Kidney (tissue), 13 donors: ENCODE measurements at regions not wholly inside any gene's neighbourhood (a gene's known extent, or its start where the extent isn't known, plus 50 kb on each side); places are given as distances from the start of the nearest gene placed in this dataset.
A peak's percentile ranks its signal among the peaks of the same experiment; 100 is the strongest.

Experiments
- DNase-seq, 5 donors: peaks; one replicate each; pipeline ENCODE4 v3.0.0-alpha.2; 2013 to 2020
- FAIRE-seq: peaks from 2 replicates; lab custom pipeline; 2012; peaks lifted over from hg19 to GRCh38; lab: Jason Lieb, UNC
- H3K27ac ChIP-seq, 2 donors: one replicate each; pipeline ENCODE4 v1.7.0; 2013; ENCODE audit warnings: low read depth in 2 of 2, low read length in 2 of 2, inconsistent platforms in 1 of 2
- H3K27me3 ChIP-seq: one replicate; pipeline ENCODE4 v1.7.1; 2013; ENCODE audit warnings: low read length, inconsistent platforms; ENCODE audit not compliant: control insufficient read depth, insufficient read depth
- H3K36me3 ChIP-seq, 3 donors: one replicate each; pipeline versions ENCODE4 v1.7.0 to v1.7.1; 2013; ENCODE audit warnings: low read length in 3 of 3, control low read depth in 1 of 3, inconsistent platforms in 1 of 3; ENCODE audit not compliant: insufficient read depth in 3 of 3, control insufficient read depth in 2 of 3
- H3K4me1 ChIP-seq, 3 donors: one replicate each; pipeline versions ENCODE4 v1.7.0 to v1.7.1; 2013; ENCODE audit warnings: low read length in 3 of 3, inconsistent platforms in 1 of 3, low read depth in 1 of 3; ENCODE audit not compliant: control insufficient read depth in 2 of 3, insufficient read depth in 2 of 3
- H3K4me3 ChIP-seq, 3 donors: one replicate each; pipeline versions ENCODE4 v1.7.0 to v1.8.1; 2013; ENCODE audit warnings: low read length in 3 of 3, control low read depth in 1 of 3, inconsistent platforms in 1 of 3
- H3K9ac ChIP-seq, 3 donors: one replicate each; pipeline versions ENCODE4 v1.7.0 to v1.7.1; 2013; ENCODE audit warnings: low read length in 3 of 3, control low read depth in 1 of 3, inconsistent platforms in 1 of 3
- H3K9me3 ChIP-seq, 3 donors: one replicate each; pipeline versions ENCODE4 v1.7.0 to v1.7.1; 2013; ENCODE audit warnings: low read length in 3 of 3, control low read depth in 1 of 3, inconsistent platforms in 1 of 3; ENCODE audit not compliant: control insufficient read depth in 2 of 3, insufficient read depth in 1 of 3
- intact Hi-C: fragments of 100-400 bp; cut with DNase I; formaldehyde crosslinking; loops from one replicate; pipeline ENCODE4 v1.11.1; 2022
- TF ChIP-seq, protein P1 (sequence below): IDR thresholded peaks from 3 replicates; pipeline ENCODE4 v1.5.1; 2012; ENCODE audit warnings: mild to moderate bottlenecking, moderate library complexity, borderline replicate concordance; ENCODE audit not compliant: insufficient read depth; ENCODE audit errors: extremely low read depth
- donor health status: control.
- donor health status: control.
- donor health status: control.
- donor health status: control.
- donor health status: control.
- donor health status: DM: yes; HTN: yes; CAD: no.
- donor health status: Normal renal cell carcinoma (clear cell type).

GRCh38 chr12:87758271-87758670, 270.9 kb downstream of the C12orf50 start:
- DNase-seq (no peak), FAIRE-seq (no peak)
- H3K4me1 ChIP-seq, result no peaks in the 10 kb centered on the region
- H3K27me3 ChIP-seq, result no peaks in the 10 kb centered on the region
- no peaks in the 10 kb centered on the region for H3K9me3 ChIP-seq
- intact Hi-C loops, result no loop called here
- TF ChIP-seq, protein P1, sequence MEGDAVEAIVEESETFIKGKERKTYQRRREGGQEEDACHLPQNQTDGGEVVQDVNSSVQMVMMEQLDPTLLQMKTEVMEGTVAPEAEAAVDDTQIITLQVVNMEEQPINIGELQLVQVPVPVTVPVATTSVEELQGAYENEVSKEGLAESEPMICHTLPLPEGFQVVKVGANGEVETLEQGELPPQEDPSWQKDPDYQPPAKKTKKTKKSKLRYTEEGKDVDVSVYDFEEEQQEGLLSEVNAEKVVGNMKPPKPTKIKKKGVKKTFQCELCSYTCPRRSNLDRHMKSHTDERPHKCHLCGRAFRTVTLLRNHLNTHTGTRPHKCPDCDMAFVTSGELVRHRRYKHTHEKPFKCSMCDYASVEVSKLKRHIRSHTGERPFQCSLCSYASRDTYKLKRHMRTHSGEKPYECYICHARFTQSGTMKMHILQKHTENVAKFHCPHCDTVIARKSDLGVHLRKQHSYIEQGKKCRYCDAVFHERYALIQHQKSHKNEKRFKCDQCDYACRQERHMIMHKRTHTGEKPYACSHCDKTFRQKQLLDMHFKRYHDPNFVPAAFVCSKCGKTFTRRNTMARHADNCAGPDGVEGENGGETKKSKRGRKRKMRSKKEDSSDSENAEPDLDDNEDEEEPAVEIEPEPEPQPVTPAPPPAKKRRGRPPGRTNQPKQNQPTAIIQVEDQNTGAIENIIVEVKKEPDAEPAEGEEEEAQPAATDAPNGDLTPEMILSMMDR, result no peak
- no peak overlapping the region for H3K27ac ChIP-seq
- no peaks in the 10 kb centered on the region for H3K36me3 ChIP-seq
- no peak overlapping the region for H3K9ac ChIP-seq
- H3K4me3 ChIP-seq, result no peak overlapping the region

DNA sequence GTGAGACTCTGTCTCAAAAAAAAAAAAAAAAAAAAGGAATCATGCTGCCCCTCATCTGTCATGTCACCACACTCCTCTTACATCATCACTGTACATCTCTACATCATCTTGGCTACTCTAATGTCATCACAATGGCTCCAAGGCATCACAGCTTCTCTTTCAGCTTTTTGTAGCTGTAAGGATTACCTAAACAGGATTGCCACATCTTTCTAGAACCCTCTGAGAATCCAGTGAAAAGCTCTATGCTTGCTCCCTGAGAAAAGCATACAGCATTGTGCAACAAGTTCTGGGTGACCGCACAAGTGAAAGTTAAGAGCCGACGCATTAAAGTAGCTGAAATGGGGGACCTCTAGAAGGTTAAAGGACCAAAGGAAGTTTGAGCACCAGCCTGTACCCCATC, 272.5 kb downstream of the C12orf50 start:
- Histone ChIP-seq H3K4me1 (no peaks in the 10 kb centered on the region), H3K9me3 (no peaks in the 10 kb centered on the region), H3K36me3 (no peaks in the 10 kb centered on the region), H3K9ac (no peak overlapping the region), H3K27ac (no peak overlapping the region), H3K27me3 (no peaks in the 10 kb centered on the region), H3K4me3 (no peak overlapping the region)
- DNase-seq, result no peak
- FAIRE-seq, result no peak
- intact Hi-C loops, result no loop called here
- TF ChIP-seq, protein P1, result no peak

DNA sequence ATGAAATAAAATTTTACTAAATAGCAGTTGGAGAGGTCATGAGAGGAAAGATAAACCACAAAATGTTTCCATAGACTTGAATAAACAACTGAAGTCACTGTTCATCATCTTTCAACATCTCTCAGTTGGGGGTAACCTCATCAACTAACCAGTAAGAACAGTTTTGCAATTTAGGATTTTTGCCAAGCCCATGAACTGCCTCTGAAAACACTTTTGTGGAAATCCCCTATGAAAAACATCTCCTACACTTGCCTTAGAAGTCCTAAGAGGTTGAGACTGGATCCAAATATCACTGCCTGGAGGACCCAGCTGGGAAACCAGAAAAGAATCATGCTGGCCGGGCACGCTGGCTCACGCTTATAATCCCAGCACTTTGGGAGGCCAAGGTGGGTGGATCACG, 273.1 kb downstream of the C12orf50 start:
- FAIRE-seq, result no peak
- TF ChIP-seq, protein P1, result no peak
- Histone ChIP-seq H3K27ac (no peak overlapping the region), H3K4me3 (no peak overlapping the region), H3K9me3 (no peaks in the 10 kb centered on the region), H3K36me3 (no peaks in the 10 kb centered on the region), H3K4me1 (no peaks in the 10 kb centered on the region), H3K27me3 (no peaks in the 10 kb centered on the region), H3K9ac (no peak overlapping the region)
- intact Hi-C loops, result no loop called here
- peak in 1 of 5 donors; percentile 15 for DNase-seq

DNA sequence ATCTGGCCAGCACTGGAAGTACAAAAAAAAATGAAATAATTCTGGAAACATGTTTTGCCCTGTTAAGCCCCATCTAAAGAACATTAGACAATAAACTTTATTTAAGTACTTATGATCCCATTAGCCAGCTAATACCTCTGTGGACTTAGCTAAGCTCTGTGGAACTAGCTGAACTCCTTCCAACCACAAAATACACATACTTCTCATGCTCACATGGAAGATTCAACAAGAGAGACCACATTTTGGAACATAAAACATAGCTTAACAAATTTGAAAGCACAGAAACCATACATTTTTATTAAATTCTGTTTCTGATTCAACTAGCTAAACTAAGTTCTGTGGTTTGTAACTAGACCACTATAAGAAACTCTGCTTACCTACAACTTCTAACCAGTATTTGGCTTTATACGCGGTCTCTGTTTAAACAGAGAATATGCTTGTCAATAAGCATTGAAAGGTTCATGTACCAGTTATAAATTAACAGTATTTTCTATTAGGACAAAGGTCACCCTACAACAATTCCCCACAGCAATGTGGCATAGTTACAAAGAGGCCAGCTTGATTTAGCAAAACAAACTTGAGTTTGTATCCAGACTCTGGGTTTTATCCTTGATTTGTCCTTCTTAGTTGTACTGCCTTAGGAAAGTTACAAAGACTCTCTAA, 300.1 kb downstream of the C12orf50 start:
- no peaks in the 10 kb centered on the region for H3K9me3 ChIP-seq
- H3K4me1 ChIP-seq, result no peaks in the 10 kb centered on the region
- DNase-seq (peak in 2 of 5 donors; percentile 2 to 10), FAIRE-seq (peak; percentile 60)
- no peaks in the 10 kb centered on the region for H3K27me3 ChIP-seq
- TF ChIP-seq, protein P1, result no peak
- H3K36me3 ChIP-seq, result no peaks in the 10 kb centered on the region
- intact Hi-C loops, result no loop called here
- no peak overlapping the region for H3K9ac ChIP-seq
- no peak overlapping the region for H3K4me3 ChIP-seq
- peak overlapping the region; percentile 3 to 36 for H3K27ac ChIP-seq
